Progenitor cell of endocrine pancreas (in vitro differentiated cells): ENCODE measurements at regions not wholly inside any gene's neighbourhood (a gene's known extent, or its start where the extent isn't known, plus 50 kb on each side); places are given as distances from the start of the nearest gene placed in this dataset.

Source experiments
- DNase-seq: peaks from one replicate; pipeline ENCODE4 v3.0.0; 2021; ENCODE audit warnings: low spot score; ENCODE audit not compliant: unreplicated experiment
- H3K27ac Mint-ChIP-seq: 2 replicates; pipeline ENCODE4 v1.8.0; 2021; ENCODE audit warnings: mild to moderate bottlenecking, moderate library complexity, mixed read lengths
- H3K27me3 Mint-ChIP-seq: 2 replicates; pipeline ENCODE4 v1.8.0; 2021; ENCODE audit warnings: mixed read lengths
- H3K36me3 Mint-ChIP-seq: 2 replicates; pipeline ENCODE4 v1.8.0; 2022; ENCODE audit warnings: mixed read lengths; ENCODE audit not compliant: insufficient read depth
- H3K4me1 Mint-ChIP-seq: 2 replicates; pipeline ENCODE4 v1.8.0; 2021; ENCODE audit warnings: low read depth, mixed read lengths
- H3K4me3 Mint-ChIP-seq: 2 replicates; pipeline ENCODE4 v1.8.0; 2021; ENCODE audit warnings: low read depth, mild to moderate bottlenecking, moderate library complexity, mixed read lengths
- H3K9me3 Mint-ChIP-seq: 2 replicates; pipeline ENCODE4 v1.8.0; 2021; ENCODE audit warnings: low read depth, mixed read lengths
- CTCF ChIP-seq: fragments of 200-600 bp; sonication (generic); IDR thresholded peaks from one replicate; pipeline ENCODE4 v1.5.0; 2021; ENCODE audit warnings: antibody characterized with exemption, mild to moderate bottlenecking; ENCODE audit not compliant: unreplicated experiment

- DNase-seq = no peak
- Mint-ChIP-seq H3K27ac (no peak overlapping the region), H3K4me3 (no peak overlapping the region), H3K9me3 (peaks cover 3% of the 10 kb centered on the region), H3K4me1 (no peaks in the 10 kb centered on the region), H3K27me3 (peaks cover 3% of the 10 kb centered on the region), H3K36me3 (no peaks in the 10 kb centered on the region)
- TF ChIP-seq CTCF = no peak
These were observed 192.9 kb downstream of the NUAK1 start for GRCh38 chr12:105945880-105946279.

GRCh38 chr12:105946493-105946901 lies 192.3 kb downstream of the NUAK1 start:
- Mint-ChIP-seq H3K27me3 (peaks cover 3% of the 10 kb centered on the region), H3K4me1 (no peaks in the 10 kb centered on the region), H3K9me3 (peaks cover 3% of the 10 kb centered on the region), H3K36me3 (no peaks in the 10 kb centered on the region), H3K4me3 (no peak overlapping the region), H3K27ac (no peak overlapping the region)
- no peak for TF ChIP-seq CTCF
- no peak for DNase-seq

DNA sequence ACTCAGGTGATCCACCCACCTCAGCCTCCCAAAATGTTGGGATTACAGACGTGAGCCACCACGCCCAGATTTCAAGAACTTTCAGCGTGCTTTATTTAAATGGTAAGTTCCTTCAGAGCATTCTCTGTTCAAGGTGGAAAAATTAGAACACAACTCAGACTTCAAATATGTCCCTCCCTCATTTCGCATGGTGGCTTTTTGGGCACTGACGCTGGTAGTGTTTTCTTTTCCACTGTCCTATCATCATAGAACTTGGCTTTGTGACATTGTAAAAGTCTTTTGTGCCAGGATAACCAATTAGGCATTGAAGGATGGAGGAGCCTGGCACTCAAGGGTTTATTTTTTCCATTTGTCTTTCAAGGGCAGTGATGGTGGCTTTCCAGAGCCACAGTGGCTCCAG lies 190.8 kb downstream of the NUAK1 start:
- TF ChIP-seq CTCF = no peak
- H3K4me3 Mint-ChIP-seq = no peak overlapping the region
- H3K36me3 Mint-ChIP-seq = no peaks in the 10 kb centered on the region
- H3K27me3 Mint-ChIP-seq = peaks cover 3% of the 10 kb centered on the region
- no peak for DNase-seq
- no peaks in the 10 kb centered on the region for H3K4me1 Mint-ChIP-seq
- H3K27ac Mint-ChIP-seq = no peak overlapping the region
- H3K9me3 Mint-ChIP-seq = peaks cover 3% of the 10 kb centered on the region

- Mint-ChIP-seq H3K4me3 (no peak overlapping the region), H3K27me3 (peaks cover 3% of the 10 kb centered on the region), H3K4me1 (no peaks in the 10 kb centered on the region), H3K9me3 (peaks cover 3% of the 10 kb centered on the region), H3K36me3 (no peaks in the 10 kb centered on the region), H3K27ac (no peak overlapping the region)
- no peak for TF ChIP-seq CTCF
- no peak for DNase-seq
These were observed 190.4 kb downstream of the NUAK1 start for GRCh38 chr12:105948331-105948730.

DNA sequence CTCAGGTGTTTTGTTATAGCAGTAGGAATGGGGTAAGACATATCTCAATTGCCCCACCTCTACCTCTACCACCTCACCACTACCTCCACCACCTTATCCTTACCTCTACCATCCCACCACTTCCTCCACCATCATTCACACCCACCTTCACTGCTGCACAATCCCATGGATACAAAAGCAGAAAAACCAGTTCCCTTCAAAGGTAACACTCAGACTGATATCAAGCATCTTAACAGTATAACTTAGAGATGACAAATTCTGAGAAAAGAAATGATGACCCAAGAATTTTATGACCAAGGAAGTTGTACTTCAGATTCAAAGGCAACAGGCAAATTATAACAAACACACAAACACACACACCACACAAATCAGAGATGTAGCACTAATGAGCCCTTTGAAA lies 189.4 kb downstream of the NUAK1 start:
- Mint-ChIP-seq H3K27ac (no peak overlapping the region), H3K27me3 (no peaks in the 10 kb centered on the region), H3K4me3 (no peak overlapping the region), H3K4me1 (no peaks in the 10 kb centered on the region), H3K9me3 (peaks cover 3% of the 10 kb centered on the region), H3K36me3 (no peaks in the 10 kb centered on the region)
- DNase-seq = no peak
- TF ChIP-seq CTCF = no peak

- Mint-ChIP-seq H3K9me3 (peaks cover 3% of the 10 kb centered on the region), H3K27ac (no peak overlapping the region), H3K27me3 (peaks cover 8% of the 10 kb centered on the region), H3K4me3 (no peak overlapping the region), H3K36me3 (no peaks in the 10 kb centered on the region), H3K4me1 (no peaks in the 10 kb centered on the region)
- TF ChIP-seq CTCF = no peak
- no peak for DNase-seq
These were observed 187.0 kb downstream of the NUAK1 start for GRCh38 chr12:105951732-105952131.
